Endothelial cell of hepatic sinusoid (primary cell): ENCODE measurements at regions not wholly inside any gene's neighbourhood (a gene's known extent, or its start where the extent isn't known, plus 50 kb on each side); places are given as distances from the start of the nearest gene placed in this dataset.
"Not testable (repeated sequence)": the region's sequence is repeated elsewhere in the genome, so short reads cannot be mapped to it uniquely, and the experiment has no call there.

Experiments
- in situ Hi-C: cut with HindIII; loops from 2 replicates; pipeline ENCODE4 v1.10.0; 2017; ENCODE audit warnings: low sequenced_read_pairs

GRCh38 chr5:142412581-142412980 is 87.8 kb upstream of the SPRY4 start:
- in situ Hi-C loops: loop anchor here (5.0 kb wide), 2 partner anchors 80 to 135 kb away; no protein-coding TSS in a partner anchor

DNA sequence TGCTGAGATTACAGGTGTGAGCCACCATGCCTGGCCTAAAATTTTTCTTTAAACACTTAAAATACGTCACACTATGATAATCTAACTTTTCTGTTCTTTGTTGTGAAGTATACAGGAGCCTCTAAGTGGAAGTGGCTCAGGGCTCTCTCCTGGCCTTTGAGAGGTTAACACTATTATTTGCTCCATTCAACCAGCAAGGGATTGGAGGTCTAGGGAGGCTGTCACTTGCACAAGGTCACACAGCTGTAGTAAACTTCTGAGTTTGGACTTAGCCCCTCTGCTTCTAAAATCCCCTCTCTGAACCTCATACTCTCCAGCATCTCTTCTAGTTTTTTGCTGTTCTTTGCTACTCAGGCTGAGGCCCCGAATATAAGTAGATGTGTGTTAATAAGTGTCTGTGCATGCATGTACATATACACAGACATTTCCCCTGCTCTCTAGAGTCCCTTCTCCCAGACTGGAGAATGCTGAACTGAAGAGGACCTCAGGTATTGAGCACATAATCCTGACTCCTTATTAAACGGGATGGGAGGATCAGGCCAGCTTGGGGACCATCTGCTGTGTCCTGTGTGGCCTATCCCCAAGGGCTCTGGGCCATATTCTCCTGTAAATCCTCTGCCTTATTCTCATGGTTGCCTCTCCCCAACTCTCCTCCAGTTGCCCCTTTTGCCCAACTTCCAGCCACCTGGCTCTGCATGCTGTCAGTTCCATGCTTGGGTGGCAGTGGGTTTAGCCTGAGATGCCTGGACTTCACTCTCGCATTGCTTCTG is 87.0 kb upstream of the SPRY4 start:
- in situ Hi-C loops: loop anchor here (5.0 kb wide), 2 partner anchors 80 to 135 kb away; no protein-coding TSS in a partner anchor

DNA sequence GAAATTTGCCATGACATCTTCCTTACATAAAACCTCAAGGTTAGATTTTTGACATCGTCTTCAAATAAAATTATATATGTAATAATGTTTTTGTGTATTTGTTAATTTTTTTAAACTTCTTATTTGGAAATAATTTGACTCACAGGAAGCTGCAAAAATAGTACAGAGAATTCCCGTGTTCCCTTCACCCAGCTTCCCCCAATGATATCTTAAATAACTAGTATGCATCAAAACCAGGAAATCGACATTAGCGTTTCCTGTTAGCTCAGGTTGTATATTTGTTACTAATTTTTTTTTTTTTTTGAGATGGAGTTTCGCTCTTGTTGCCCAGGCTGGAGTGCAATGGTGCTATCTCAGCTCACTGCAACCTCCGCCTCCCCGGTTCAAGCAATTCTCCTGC is 86.3 kb upstream of the SPRY4 start:
- in situ Hi-C loops: loop anchor here (5.0 kb wide), 2 partner anchors 79 to 136 kb away; no protein-coding TSS in a partner anchor

DNA sequence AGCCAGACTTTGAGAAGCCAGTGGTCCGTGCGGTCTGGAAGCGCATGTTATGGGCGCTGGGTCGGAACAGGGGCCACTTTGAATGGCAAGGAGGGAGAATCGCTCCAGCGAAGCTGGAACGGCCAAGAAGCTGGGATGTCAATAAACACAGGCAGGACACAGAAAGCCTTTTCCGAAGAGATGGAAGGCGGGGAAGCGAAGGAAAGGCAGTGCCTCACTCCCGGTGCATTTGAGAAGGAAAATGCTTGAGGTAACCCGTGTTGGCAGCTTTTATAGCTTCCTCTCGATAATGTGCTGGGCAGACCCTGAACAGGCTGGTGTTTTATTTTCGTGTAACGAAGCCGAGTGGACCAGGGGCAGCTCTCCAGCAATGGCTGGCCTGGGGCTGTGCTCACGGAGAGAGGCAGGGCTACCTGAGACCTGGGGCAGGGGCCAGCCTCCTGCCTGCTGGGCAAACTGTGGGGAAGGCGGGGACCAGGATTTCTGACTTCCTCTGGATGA is 84.2 kb upstream of the SPRY4 start:
- in situ Hi-C loops: no loop called here

- in situ Hi-C loops: no loop called here
These were observed 83.7 kb upstream of the SPRY4 start for GRCh38 chr5:142408536-142408935.

- in situ Hi-C loops: no loop called here
These were observed 81.1 kb upstream of the SPRY4 start for GRCh38 chr5:142405814-142406395.

- in situ Hi-C loops: no loop called here
These were observed 80.2 kb upstream of the SPRY4 start for GRCh38 chr5:142405023-142405422.

DNA sequence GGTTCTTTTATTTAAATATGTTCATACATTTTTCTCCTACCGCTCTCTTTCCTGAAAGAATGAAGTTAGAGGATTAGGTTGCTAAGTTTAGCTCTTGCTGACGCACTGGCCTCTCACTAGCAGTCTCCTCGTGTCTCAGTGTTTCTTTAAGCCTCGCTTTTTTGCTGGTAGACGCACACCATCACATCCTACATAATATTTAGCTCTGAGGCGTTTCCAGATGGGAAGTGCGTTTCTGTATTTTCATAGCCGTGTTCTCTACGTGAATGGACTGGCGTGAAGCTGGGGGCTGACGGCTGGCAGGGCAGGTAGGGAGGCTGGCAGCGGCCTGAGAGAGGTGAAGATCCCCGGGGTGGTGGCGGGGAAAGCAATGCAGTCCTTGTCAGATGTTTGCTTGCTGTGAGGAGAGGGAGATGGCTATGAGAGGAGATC is 79.2 kb upstream of the SPRY4 start:
- in situ Hi-C loops: no loop called here

- in situ Hi-C loops: no loop called here
These were observed 78.8 kb upstream of the SPRY4 start for GRCh38 chr5:142403583-142403982.

GRCh38 chr5:142402752-142403318 is 78.0 kb upstream of the SPRY4 start:
- in situ Hi-C loops: no loop called here

- in situ Hi-C loops: no loop called here
These were observed 75.6 kb upstream of the SPRY4 start for GRCh38 chr5:142400415-142400814.

DNA sequence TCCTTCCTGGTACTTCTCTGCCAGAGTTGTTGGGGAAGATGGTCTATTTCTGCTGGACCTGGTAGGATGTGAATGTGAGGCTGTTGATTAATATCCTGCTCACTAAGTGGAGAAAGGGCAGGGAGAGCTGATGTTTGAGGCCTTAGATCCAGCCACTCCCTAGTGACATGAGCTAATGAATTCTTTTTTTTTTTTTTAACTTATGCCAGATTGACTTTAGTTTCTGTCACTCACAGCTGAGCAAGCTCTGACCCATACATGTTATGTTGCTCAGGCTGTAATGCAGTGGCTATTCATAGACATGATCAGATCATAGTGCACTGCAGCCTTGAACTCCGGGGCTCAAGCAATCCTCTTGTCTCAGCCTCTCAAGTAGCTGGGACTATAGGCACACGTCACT is 75.1 kb upstream of the SPRY4 start:
- in situ Hi-C loops: no loop called here

GRCh38 chr5:142398730-142399055 is 73.9 kb upstream of the SPRY4 start:
- in situ Hi-C loops: no loop called here

GRCh38 chr5:142398011-142398729 is 73.3 kb upstream of the SPRY4 start:
- in situ Hi-C loops: not testable (repeated sequence)

- in situ Hi-C loops: no loop called here
These were observed 72.4 kb upstream of the SPRY4 start for GRCh38 chr5:142397178-142397577.

DNA sequence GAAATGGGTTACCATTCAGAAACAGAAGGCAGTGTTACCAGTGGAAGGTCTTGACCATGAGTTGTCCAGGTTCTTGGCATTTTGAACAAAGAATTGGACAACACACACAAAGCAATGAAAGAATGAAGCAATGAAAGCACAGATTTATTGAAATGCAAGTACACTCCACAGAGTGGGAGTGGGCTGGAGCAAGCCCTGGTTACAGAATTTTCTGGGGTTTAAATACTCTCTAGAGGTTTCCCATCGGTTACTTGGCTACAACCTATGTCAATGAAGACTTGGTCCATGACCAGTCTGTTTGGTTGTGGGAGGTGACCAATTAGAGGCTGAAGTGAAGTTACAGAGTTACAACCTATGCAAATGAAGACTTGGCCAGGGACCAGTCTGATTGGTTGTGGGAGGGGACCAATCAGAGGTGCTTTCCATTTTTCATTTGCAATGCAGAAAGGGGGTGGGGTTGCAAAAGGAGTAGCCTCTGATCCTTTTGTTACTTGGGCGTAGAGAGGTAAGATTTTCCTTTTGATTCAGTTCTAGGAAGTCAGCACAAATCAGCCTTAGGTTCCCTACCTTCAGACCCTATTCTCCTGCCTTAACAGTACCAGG is 71.7 kb upstream of the SPRY4 start:
- in situ Hi-C loops: no loop called here

DNA sequence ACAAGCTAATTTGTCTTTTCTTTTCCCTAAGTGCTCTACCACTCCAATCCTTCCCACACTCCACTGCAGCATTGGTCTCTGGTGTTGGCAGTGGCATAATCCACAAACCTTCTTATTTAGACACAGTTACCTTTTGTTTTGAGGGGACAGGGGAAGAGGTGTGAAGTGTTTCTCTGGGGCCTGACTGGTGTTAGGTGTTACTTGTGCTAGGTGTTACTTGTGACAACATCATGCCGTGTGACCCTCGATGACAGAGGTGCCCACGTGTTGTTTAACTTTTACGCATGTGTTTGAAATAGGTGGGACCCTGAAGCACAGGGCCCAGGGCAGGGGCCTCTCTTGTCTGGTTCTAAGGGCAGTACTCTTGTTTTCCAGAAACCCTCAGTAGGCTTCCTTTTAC is 70.5 kb upstream of the SPRY4 start:
- in situ Hi-C loops: no loop called here

DNA sequence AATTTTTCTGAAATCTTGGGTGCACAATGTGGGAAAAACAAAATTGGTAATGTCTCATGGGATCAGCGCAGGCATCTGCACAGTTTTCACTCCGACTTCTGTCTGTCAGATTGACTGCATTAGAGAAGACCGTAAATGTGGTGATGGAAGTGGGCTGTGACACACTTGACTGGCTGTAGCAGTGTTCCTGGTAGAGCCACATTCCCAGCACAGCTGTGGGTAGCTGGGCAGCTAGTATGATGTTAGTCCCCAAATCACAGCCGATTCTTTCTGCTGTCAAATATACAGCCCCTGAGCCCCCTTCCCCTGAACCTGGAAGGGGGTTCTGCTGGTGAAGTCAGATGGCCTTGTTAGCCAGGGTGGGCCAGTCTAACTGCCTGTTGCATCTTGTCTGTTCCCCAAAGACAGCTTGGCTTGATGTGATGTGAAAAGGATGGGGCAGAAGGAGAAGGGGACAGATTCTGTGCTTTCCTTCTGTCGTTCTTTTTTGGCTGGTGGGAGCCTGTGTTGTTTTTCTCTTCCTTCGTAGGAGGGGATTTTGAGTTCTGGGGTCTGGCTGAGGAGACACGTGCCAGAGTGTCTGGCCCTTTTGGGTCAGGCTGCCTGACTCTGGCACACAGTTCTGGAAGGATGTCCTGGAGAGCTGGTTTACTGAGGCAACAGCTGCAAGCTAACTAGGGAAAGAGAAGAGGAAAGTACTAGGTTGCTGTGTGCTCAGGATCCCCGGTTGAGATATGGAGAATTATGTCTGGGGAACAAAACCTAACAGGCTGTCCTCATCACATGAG is 66.4 kb upstream of the SPRY4 start:
- in situ Hi-C loops: no loop called here

GRCh38 chr5:142390334-142390733 is 65.5 kb upstream of the SPRY4 start:
- in situ Hi-C loops: no loop called here

DNA sequence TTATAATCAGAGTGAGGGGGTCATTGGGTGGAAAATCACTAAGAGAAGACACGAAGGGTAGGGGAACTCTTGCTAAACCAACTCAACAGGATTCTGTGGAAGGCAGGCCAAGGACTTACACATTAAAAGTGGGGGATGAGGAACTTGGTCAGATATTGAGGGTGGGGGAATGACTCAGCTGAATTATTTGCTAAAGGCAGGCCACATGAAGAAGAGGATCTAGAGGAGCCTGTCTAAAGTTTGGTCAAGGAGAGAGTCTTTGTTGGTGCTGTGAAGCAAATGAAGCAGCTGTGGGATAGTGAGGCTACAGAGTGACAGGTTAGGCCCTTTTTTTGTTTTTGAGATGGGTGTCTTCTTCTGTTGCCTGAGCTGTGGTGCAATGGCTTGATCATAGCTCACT is 63.9 kb upstream of the SPRY4 start:
- in situ Hi-C loops: no loop called here
